GM12864 (cell line): ENCODE measurements at regions not wholly inside any gene's neighbourhood (a gene's known extent, or its start where the extent isn't known, plus 50 kb on each side); places are given as distances from the start of the nearest gene placed in this dataset.

Experiments used
- DNase-seq: peaks from one replicate; pipeline ENCODE4 v3.0.0-alpha.2; 2011; ENCODE audit warnings: low read depth
- H3K4me3 ChIP-seq: 2 replicates; pipeline ENCODE4 v1.5.1; 2011; ENCODE audit warnings: mild to moderate bottlenecking, low read depth, low read length, control low read depth
- TF ChIP-seq, protein P1 (sequence below): IDR thresholded peaks from 2 replicates; pipeline ENCODE4 v1.5.1; 2011; ENCODE audit warnings: low read depth, mild to moderate bottlenecking, moderate library complexity, low read length, control low read depth, inconsistent platforms; ENCODE audit errors: missing control alignments

GRCh38 chr15:62606376-62607113, 436.0 kb upstream of the TPM1 start:
- TF ChIP-seq, protein P1, sequence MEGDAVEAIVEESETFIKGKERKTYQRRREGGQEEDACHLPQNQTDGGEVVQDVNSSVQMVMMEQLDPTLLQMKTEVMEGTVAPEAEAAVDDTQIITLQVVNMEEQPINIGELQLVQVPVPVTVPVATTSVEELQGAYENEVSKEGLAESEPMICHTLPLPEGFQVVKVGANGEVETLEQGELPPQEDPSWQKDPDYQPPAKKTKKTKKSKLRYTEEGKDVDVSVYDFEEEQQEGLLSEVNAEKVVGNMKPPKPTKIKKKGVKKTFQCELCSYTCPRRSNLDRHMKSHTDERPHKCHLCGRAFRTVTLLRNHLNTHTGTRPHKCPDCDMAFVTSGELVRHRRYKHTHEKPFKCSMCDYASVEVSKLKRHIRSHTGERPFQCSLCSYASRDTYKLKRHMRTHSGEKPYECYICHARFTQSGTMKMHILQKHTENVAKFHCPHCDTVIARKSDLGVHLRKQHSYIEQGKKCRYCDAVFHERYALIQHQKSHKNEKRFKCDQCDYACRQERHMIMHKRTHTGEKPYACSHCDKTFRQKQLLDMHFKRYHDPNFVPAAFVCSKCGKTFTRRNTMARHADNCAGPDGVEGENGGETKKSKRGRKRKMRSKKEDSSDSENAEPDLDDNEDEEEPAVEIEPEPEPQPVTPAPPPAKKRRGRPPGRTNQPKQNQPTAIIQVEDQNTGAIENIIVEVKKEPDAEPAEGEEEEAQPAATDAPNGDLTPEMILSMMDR: no peak
- DNase-seq: no peak
- no peak overlapping the region for H3K4me3 ChIP-seq

DNA sequence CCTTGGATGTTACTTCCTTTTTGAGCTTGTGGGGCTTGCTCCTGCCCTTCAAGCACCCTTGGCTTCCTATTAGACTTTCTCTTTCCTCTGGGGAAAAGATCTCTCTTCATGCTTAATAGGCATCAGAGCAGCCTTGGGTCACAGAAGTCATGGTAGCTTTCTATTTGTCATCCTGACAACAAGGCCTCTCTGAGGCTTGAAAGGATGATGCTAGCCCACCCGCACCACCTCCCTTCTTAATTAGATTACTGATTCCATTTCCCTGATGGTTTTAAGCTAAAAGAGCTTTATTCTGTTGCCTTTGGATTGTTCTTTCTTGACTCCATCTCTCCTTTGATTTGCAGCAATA, 435.5 kb upstream of the TPM1 start:
- TF ChIP-seq, protein P1: no peak
- no peak for DNase-seq
- H3K4me3 ChIP-seq: no peak overlapping the region

- no peak for DNase-seq
- no peak overlapping the region for H3K4me3 ChIP-seq
- TF ChIP-seq, protein P1: no peak
Measured at GRCh38 chr15:62607643-62608042, 434.9 kb upstream of the TPM1 start.

DNA sequence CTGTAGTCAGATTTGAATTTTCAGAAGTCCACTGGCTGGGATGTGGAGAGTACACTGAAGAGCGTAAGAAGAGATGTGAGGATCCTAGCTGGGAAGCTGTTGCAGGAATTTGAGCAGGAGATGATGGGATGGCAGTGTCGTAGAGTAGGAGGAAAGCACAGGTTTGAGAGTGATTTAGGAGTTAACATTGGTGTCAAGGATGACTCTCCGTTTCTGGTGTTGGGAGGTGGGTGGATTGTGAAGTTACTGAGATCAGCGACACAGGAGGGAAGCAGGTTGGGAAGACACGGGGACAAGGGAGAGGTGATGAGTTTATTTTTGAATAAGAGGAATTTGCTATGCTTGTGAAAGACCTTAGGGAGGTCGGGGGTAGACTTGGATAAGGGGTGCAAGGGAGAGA, 434.2 kb upstream of the TPM1 start:
- TF ChIP-seq, protein P1: no peak
- H3K4me3 ChIP-seq: no peak overlapping the region
- DNase-seq: no peak

DNA sequence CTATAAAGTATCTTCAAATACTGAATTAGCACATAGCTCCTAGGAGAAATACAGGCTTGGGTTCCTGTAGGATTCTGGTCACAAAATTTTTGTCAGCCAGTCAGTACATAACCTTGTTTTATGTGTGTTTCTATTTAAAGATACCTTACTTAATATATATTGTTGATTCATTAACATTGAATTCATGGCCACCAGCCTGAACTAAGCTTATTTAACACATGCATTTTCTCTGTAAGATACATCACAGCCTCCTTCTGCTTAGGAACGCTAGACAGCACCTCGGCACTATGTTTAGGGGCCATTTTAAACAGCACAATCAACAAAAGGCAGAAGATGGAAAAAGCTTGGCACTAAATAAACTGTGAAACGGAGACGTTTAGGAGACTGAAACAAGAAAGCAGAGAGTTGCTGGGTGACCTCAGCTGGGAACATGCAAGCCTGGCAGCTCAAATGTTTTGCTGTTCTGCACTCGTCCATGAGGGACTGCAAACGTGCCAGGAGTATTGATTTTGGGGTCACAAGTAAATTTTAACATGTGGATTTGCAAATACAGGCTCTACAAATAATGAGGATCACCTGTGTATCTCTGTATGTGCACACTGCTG, 432.2 kb upstream of the TPM1 start:
- no peak for DNase-seq
- H3K4me3 ChIP-seq: no peak overlapping the region
- TF ChIP-seq, protein P1: no peak

- H3K4me3 ChIP-seq: no peak overlapping the region
- TF ChIP-seq, protein P1: no peak
- no peak for DNase-seq
Measured at GRCh38 chr15:62611002-62611401, 431.5 kb upstream of the TPM1 start.
